ENCODE measurements at regions not wholly inside any gene's neighbourhood (a gene's known extent, or its start where the extent isn't known, plus 50 kb on each side); places are given as distances from the start of the nearest gene placed in this dataset.
"Not testable (repeated sequence)": the region's sequence is repeated elsewhere in the genome, so short reads cannot be mapped to it uniquely, and the experiment has no call there.

DNA sequence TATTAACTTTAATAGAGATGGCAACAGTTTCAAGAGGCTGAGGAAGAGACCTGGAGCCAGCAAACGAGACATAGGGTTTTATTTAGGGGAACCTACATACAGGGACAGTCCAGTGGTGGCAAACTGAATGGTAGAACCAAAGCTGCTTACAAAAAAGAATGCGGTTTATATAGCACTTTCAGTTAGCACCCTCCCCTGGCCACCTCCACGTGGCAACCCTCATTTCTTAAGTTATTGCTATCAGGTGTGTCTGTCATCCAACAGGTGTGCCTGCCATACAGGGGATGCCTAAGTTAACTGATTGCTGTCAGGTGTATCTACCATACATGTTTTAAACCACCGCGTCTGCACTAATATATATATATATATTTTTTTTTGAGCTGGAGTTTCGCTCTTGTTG lies 129.2 kb upstream of the DUSP10 start:
- DNase-seq: no peak

- peak; percentile 80 for DNase-seq
Observed at GRCh38 chr1:221869779-221870178, 127.9 kb upstream of the DUSP10 start.

DNA sequence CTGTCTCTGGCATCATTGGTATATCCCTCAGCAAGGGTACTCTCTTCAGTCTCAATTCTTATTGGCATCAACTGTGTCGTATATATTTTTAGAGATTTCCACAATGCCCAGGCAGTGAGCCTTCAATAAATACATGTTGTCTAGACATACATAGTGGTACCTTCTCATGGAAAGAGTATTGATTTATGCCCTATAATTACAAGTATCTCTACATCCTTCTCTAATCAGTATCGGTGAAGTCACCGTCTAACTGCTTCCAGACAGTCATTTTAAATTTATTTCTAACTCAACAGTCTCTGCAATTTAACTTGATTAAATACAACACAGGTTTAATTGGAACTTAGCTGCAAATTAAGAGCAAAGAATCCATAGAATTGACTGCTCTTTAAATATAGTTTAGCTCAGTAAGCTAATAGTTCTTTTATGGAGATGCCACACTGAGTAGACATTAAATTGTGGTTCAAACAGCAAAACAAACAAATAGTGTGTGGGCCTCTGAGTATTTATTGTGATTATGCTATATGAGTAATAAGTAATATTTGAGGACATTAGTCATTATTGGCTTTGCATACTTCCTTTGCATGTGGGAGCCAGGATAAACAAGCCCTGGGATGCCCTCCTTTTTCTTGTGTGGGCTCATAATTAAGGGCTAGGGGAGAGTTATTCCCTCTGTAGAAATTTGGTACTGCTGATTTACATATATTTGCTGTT lies 126.9 kb upstream of the DUSP10 start:
- DNase-seq: peak; percentile 84

- DNase-seq: no peak
Observed at GRCh38 chr1:221867003-221867402, 125.1 kb upstream of the DUSP10 start.

DNA sequence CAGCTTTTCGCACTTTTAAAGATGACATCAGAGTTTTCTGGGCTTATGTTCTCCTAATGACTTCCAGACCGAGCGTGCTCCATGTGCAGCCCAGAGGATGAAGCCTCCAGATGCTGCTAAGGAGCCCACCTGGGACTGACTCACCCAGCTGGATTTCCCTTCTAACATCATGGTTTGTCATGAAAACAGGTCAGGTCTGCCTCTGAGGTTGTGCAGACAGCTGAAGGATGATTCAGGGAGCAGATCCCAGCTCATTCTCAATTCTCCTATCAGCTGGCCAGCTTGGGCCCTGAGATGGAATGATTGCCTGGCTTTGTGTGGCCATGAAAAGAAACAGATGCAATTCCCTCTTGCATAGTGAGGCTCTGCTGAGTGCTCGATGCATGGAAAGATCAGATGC lies 123.9 kb upstream of the DUSP10 start:
- peak; percentile 94 for DNase-seq

GRCh38 chr1:221863635-221864034 lies 121.7 kb upstream of the DUSP10 start:
- no peak for DNase-seq

DNA sequence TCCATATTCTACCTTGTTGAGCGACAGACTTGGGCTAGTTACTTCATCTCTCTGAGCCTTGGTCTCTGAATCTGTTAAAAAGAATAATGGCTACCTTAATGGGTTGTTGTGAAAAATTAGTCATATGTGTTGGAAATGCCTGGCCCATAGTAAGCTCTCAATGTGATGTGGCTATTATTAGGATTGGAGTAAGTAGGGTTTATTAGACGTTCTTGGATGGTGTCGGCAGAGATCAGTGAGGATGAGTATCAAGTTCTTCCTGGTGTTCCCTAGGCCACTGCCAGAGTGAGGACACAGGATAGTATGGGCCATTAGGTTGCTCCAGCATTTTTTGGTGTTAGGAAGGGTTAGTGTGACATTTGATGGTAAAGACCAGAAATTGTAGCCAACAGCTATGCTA lies 121.1 kb upstream of the DUSP10 start:
- DNase-seq: no peak

- DNase-seq: peak; percentile 86
Observed at GRCh38 chr1:221858818-221859611, 117.1 kb upstream of the DUSP10 start.

GRCh38 chr1:221857094-221857444 lies 115.2 kb upstream of the DUSP10 start:
- DNase-seq: not testable (repeated sequence)

- peak; percentile 86 for DNase-seq
Observed at GRCh38 chr1:221856228-221857093, 114.6 kb upstream of the DUSP10 start.

- peak; percentile 38 for DNase-seq
Observed at GRCh38 chr1:221855156-221855555, 113.3 kb upstream of the DUSP10 start.

- no peak for DNase-seq
Observed at GRCh38 chr1:221851336-221851735, 109.4 kb upstream of the DUSP10 start.

DNA sequence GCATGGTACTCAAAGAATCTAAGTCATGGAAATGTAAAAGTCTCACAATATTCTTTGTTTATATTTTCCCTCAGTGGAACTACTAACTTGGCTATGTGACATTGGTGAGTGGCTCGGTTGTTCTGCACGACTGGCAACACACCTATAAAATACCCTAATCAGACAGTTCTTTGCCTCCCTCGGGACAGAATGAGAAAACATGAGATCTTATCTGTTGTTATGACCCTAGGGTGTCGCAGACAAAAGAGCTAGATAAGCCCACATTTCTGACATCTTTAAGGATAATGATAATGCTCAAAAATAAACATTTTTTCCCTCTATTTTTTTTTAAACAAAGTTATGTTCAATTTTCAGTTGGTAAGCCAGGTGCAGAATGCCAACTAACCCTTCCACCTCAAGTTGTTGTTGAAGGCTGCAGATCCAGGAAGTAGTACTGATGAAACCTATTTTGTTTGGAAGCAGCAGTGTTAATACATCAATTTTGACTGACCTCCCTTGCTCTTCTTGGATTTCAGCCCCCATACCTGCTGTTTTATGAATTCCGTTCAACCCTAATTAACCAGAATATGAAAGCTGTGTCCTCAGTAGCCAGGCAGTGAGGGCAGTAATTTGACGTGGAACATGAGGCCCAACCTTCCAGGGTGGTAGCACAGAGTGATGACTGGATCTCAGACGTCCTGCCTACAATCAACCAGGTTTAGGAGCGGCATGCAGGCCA lies 108.7 kb upstream of the DUSP10 start:
- DNase-seq: no peak

DNA sequence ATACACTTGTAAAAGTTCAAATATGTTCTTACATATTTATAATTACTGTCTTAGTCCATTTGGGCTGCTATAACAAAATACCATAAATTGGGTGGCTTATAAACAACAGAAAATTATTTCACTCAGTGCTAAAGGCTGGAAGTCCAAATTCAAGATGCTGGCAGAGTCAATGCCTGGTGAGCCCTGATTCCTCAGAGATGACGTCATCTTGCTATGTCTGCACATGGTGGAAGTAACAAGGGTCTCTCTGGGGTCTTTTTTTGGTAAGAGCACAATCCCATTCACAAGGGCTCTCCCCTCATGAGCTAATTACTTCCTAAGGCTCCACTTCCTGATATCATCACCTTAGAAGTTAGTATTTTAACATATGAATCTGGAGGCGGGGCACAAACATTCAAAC lies 108.0 kb upstream of the DUSP10 start:
- no peak for DNase-seq

DNA sequence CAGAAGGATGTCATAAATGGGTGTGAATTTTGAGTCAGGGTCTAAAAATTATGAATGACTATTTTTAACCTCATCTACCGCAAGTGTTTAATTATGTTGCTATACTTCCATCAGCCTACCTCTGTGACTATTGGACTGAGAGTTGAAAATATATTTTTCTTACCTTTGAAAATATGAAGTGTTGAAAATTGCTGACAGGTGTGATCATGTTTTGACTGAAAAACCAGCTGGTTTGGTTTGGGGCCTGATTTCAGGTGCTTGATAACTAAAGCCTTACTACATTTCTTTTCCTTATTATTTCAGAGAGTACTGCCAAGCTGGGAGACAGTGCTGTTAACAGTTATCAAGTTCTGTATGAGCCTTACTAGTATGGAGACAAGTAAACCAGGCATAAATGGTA lies 107.2 kb upstream of the DUSP10 start:
- DNase-seq: no peak

DNA sequence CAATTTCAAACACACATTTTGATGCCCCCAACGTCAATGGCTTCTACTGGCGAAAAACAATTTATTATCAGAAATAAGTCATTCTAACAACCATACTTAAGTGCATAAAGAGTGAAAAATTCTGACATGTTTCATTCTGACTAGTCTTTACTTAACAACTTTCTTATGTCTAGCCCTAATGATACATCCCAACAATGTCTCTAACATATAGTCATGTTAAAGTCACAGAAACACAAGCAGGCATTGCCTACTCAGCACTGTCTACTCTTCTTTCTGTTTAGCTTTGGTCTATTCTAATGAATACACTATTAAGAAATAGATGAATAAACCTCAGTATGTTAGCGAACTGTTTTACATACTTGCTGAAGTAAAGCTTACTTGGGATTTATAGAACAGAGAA lies 105.8 kb upstream of the DUSP10 start:
- no peak for DNase-seq

DNA sequence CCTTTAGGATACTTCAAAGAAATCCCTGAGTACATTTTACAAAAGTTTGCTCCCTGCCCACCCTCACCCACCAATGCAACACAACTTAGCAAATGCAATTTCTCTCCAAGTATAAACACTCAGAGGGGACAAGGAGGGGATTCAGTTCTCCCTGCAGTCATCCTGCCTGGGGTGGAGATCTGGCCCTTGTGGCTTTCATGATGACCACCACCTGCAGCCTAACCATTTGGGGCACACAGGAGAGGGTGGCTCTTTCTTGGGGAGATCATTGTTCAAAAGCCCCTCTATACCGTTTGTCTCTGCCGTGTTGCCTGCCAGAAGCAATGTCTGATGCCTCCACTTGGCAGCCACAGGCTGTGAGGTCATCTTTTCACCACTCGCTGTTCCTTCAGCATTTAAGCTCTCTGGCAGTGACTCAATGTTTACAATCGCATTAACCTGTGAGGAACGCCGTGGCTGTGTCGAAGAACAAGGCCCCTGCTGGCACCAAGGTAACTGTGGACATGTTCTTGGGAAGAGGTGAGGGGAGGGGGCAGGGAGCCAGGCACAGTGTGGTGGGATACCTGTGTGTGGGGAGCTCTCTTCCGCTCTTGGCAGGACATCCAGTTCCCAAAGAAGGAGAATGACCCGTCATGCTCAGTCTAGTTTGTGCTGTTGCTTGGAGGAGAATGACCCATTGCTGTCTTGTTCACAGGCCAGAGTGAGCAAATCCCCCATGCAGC lies 103.9 kb upstream of the DUSP10 start:
- DNase-seq: peak; percentile 65

DNA sequence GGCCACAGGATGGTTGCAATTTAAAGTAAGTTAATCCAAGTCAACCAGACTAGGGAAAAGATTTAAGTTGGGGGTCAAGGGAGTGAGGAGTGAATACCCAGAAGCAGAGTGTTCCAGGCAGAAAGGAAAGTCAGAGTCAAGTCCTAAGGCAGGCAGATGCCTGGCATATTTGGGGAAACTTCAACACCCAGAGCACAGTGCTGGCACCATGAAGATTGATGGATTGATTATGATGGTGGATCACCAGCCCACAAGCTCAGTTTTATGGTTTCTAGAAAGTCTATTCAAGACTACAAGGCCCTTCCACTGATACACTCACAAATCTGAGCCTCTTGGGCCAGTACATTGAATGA lies 100.1 kb upstream of the DUSP10 start:
- no peak for DNase-seq

DNA sequence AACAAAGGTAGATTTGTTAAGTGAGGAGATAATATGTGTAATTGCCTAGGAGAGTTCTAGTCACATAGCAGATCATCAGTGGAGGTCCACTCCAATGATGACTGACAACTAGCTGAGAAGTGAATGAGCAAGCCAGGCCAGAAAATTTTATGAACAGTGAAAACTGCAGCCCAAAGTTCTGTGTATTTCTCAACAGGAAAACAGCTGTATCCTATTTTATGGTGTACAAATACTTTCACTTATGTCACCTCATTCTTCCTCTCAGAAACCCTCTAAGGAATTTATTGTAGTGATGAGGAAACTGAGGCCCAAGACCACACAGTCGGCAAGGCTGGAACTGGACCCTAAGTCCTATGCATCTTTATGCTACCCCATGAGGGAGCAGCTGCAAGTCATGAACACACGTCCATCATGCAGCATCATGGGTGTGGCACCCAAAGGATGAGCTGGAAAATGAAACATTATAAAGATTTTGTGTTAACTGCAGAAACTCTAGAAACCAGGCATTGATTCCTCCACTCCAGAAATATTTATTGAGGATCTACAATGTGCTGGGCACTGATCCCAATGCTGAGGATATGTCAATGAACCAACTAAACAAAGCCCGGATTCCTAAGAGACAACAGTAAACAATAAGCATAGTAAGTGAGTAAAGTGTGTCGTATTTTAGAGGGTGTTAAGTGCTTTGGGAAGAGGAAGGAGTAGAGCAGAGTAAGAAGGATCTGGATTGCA lies 99.5 kb upstream of the DUSP10 start:
- DNase-seq: peak; percentile 54

DNA sequence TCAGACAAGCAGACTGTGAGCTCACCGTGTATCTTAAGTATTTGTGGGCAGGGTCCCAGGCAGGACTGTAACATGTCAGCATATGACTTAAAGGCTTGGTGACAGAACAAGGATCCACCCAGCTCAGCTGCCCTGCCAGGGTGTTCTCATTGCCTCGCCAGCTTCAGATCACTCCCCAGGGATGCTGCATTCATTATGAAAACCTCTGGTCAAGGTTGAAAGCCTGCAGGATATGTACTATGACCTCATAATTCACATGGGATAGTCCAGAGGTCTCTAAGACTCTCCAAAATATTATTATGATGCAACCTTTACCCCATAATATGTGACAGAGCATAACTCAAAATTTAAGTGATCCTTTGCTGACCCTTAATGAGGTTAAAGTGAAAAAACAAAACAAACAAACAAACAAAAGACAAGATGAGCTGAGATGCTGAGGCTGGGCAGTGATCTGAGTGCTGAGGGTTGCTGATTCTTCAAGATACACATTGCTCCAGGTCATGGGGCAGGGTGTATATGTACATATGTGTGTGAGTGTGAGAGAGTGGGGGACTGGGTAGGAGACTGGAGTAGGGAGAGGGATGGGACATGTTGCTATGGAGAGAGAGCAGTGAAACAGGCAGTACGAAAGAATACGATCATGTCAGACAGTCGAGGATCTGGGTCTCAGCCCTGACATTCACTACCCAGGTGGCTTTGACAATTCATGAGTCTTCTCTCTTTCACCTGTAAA lies 98.8 kb upstream of the DUSP10 start:
- DNase-seq: no peak
